Fibroblast of skin of scalp (primary cell): ENCODE measurements at regions not wholly inside any gene's neighbourhood (a gene's known extent, or its start where the extent isn't known, plus 50 kb on each side); places are given as distances from the start of the nearest gene placed in this dataset.
"Not testable (repeated sequence)": the region's sequence is repeated elsewhere in the genome, so short reads cannot be mapped to it uniquely, and the experiment has no call there.

Experiments
- DNase-seq: peaks from one replicate; pipeline ENCODE4 v3.0.0-alpha.2; 2013

DNA sequence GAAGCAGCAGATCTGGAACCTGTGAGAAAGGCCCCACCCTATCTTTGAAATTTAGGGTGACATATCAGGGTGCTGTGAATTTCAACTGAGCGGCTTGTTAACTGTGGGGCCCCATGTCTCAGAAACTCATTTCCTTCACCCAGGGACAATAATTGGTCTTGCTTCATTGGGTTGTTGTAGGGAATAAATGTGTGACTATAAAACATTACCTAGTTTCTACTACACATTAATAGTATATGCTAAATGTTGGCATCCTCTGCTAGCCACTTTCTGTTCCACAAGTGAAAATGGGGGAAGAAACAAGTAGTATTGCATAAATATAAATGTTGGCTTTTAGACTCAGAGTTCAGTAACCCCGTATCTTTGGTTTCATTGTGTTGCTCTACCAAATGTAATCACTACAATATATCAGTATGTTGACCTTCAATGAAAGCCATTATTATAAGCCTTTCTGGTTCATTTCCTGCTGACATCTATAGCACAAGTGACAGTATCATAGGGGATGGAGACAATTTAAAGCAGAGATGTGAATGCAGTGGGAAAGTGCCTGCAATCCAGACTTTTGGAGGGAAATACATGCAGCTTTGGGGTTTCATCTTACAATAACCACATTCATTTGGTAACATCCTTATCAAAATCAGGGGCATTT, 905.5 kb upstream of the RAG2 start:
- no peak for DNase-seq

GRCh38 chr11:37502202-37502601, 904.2 kb upstream of the RAG2 start:
- DNase-seq, result peak; percentile 26

- no peak for DNase-seq
These were observed 902.4 kb upstream of the RAG2 start for GRCh38 chr11:37500425-37500824.

DNA sequence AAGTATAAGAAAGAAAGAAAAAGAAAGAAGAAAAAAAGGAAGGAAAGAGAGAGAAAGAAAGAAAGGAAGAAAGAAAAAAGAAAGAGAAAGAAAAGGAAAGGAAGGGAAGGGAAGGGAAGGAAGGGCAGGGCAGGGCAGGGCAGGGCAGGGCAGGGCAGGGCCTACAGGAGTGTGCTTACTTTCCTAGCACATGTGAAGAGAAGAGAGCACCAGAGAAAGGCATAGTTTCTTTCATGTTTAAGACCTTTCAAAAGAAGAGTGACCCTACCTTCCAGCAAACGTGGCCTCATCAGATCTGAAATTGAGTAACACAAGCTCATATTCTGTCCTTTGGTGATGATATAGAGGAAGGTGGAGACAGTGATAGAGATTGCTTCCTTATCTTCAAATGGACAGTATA, 899.3 kb upstream of the RAG2 start:
- no peak for DNase-seq

GRCh38 chr11:37496201-37496600, 898.2 kb upstream of the RAG2 start:
- peak; percentile 6 for DNase-seq

DNA sequence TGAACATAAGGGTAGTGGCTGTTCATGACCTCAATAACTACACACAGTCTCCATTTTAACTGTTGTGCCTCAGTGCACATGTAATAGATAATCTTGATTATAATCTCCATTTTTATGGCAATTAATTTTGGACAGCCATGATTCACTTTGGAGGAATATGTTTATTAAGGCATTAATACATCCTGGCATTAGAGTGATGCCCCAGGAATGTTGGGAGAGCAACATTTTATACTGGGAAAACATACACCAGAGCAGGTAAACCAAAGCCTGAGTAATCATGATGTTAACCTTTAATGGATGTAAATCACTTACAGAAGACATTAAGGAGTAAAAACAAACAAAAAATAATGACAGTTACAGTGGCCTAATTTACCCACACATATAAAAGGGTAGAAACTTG, 886.3 kb upstream of the RAG2 start:
- no peak for DNase-seq

DNA sequence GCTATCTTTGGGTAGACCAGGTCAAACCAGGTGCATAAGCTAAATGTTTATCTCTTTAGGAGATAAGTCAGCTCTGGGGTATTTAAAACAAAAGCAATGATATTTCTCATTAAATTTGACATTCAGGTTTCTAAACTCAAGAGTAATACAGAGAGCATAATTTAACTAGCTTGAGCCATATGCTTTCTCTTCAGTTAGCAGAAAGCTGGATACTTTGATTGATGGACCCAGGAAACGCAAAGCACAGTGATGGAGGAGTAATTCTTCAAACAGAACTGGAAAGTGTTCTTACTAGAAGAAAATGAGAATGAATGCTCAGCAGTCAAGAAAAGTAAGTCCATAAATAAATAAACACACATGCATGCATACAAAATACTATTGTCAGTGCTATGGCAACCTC, 885.7 kb upstream of the RAG2 start:
- DNase-seq, result no peak

- no peak for DNase-seq
These were observed 876.9 kb upstream of the RAG2 start for GRCh38 chr11:37474889-37475288.

- DNase-seq, result no peak
These were observed 870.3 kb upstream of the RAG2 start for GRCh38 chr11:37468344-37468743.

DNA sequence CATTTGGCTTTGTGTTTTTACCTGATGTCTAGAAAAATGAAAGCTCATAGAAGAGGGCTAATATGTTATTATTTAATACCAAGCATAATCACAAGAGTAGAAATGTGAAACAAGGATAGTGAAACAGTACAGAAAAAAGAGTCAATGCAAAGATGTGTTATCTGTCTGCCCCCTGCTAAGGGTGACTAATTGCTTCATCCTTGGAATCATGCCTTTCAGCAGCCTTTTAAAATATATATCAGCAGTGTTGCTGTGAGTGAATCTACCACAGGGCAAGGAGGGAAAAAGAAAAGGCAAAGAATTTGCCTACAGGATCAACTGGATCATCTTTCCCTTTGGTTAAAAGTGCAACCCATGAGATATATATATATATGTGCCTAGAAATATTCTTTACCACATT, 867.2 kb upstream of the RAG2 start:
- DNase-seq, result peak; percentile 12

- DNase-seq, result no peak
These were observed 861.4 kb upstream of the RAG2 start for GRCh38 chr11:37459456-37459855.

GRCh38 chr11:37456746-37457145, 858.7 kb upstream of the RAG2 start:
- DNase-seq, result no peak

DNA sequence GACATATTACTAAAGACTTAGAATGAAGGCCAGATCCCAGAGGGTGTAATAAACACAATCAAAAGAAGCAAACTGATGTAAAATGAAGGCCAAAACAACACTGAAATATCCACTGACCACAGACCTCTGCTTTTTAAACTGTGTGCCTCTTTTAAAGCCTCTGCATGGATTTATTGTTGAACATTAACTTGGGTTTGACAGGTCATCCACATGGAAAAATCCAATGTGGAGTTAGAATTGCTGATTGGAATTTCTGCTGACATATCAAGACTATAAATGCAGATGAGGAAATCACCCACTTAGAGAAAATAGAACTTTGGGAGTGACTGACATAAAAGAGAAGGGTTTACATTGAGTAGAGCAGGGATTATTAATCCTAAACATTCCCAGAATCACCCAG, 853.9 kb upstream of the RAG2 start:
- no peak for DNase-seq

- no peak for DNase-seq
These were observed 852.6 kb upstream of the RAG2 start for GRCh38 chr11:37450613-37451012.

GRCh38 chr11:37449146-37449545, 851.1 kb upstream of the RAG2 start:
- DNase-seq, result peak; percentile 60

- DNase-seq, result peak; percentile 6
These were observed 844.5 kb upstream of the RAG2 start for GRCh38 chr11:37442576-37442975.

DNA sequence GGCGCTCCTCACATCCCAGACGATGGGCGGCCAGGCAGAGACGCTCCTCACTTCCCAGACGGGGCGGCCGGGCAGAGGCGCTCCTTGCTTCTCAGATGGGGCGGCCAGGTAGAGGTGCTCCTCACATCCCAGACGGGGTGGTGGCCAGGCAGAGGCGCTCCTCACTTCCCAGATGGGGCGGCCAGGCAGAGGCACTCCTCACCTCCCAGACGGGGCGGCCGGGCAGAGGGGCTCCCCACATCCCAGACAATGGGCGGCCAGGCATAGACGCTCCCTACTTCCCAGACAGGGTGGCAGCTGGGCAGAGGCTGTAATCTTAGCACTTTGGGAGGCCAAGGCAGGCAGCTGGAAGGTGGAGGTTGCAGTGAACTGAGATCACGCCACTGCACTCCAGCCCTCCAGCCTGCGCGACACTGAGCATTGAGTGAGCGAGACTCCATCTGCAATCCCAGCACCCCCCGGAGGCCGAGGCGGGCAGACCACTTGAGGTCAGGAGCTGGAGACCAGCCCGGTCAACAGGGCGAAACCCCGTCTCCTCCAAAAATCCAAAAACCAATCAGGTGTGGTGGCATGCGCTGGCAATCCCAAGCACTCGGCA, 833.7 kb upstream of the RAG2 start:
- DNase-seq, result not testable (repeated sequence)

GRCh38 chr11:37430966-37431632, 833.1 kb upstream of the RAG2 start:
- DNase-seq, result not testable (repeated sequence)

DNA sequence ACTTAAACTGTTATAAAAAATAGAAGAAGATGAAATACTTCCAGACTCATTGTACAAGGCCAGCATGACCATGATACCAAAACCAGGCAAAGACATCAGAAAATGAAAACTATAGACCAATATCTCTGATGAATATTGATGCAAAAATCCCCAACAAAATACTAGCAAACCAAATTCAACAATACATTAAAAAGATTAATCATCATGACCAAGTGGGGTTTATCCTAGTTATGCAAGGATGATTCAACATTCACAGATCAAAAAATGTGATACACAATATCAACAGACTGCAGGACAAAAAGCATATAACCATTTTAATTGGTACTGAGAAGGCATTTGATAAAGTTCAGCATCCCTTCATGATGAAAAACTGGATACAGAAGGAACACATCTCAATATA, 824.5 kb upstream of the RAG2 start:
- no peak for DNase-seq

- DNase-seq, result no peak
These were observed 813.3 kb upstream of the RAG2 start for GRCh38 chr11:37411289-37411688.

- DNase-seq, result peak; percentile 59
These were observed 811.1 kb upstream of the RAG2 start for GRCh38 chr11:37409124-37409523.

DNA sequence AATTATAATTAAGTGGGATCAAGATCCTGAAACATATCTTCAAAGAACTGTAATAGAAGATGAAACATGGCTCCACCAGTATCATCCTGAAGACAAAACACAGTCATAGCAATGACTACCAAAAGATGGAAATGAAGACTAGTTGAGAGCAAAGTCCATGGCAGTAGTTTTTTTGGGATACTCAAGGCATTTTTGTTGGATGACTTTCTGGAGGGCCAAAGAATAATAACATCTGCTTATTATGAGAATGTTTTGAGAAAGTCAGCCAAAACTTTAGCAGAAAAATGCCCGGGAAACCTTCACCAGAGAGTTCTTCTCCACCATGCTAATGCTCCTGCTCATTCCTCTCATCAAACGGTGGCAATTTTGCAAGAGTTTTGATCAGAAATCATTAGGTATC, 809.4 kb upstream of the RAG2 start:
- peak; percentile 39 for DNase-seq

DNA sequence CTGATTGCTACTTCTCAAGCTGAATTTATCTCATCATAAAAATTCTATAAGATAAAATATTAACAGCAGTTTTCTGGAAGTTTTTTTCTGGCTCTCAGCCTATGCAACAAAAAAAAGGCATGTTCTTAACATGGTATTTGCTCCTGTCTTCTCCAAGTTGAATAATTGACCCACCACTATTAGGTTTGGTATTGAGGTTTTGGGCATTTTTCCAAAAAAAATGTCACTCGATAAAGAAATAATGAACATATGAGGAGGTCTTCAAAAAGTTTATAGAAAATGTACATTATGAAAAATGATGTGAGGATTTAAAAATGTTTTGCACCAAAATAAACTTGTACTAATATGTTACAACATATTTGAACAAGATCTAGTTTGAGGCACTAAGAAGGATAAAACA, 808.6 kb upstream of the RAG2 start:
- DNase-seq, result peak; percentile 44

- DNase-seq, result no peak
These were observed 806.2 kb upstream of the RAG2 start for GRCh38 chr11:37404231-37404630.
